ENCODE measurements at regions not wholly inside any gene's neighbourhood (a gene's known extent, or its start where the extent isn't known, plus 50 kb on each side); places are given as distances from the start of the nearest gene placed in this dataset.
A peak's percentile ranks its signal among the peaks of the same experiment; 100 is the strongest.

DNA sequence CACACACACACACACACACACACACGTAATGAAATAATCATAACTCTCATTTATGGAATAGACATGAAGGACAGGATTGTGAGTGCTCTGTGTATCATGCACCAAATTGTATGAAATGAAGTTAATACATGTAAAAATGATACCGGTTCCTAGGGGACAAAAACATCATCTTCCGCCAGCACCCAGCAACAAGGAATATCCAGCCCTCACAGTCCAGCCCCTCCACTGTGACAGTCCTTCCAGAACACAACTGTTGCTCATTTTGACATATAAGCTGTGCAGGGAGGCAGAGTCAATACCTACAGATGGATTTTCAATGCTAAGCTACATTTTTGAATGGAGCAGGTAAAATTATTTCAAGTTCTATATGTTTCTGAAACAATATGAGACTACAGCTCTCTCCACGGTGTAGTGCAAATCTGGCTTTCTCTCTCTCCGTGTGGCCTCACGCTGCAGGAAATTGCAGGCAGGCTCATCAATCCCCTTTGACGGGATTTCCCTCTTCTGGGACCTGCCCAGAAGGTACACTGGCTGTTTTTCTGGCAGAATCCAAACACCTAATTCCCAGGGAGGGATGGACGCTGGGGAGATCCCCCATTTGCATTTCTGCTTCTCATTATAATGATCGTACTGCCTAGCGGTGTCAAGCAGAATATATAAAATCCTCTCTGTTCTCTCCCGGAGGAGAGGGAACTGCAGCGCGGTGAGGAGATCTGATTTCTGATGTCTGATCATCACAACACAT is 494.0 kb downstream of the LIG4 start:
- peak overlapping the region; percentile 31 for H2AK5ac ChIP-seq (ENCODE audit: insufficient read length, low read length)
- no peak overlapping the region for H2BK20ac ChIP-seq (ENCODE audit: low read depth, low read length, poor library complexity, severe bottlenecking)
- no peak overlapping the region for H3K27ac ChIP-seq (ENCODE audit: insufficient read length, low read depth, low read length)
- peaks cover 6 to 7% of the 10 kb centered on the region in 2 experiments for H3K4me1 Mint-ChIP-seq
- WGBS (ENCODE audit: extremely low coverage, insufficient read length, low lambda C conversion rate), result no CpG with 5 or more reads among the region's 13 CpGs
- H3K9me3 ChIP-seq (ENCODE audit: control insufficient read depth, low read depth, low read length), result no peaks in the 10 kb centered on the region
- no peak for DNase-seq
- H3K9ac ChIP-seq (ENCODE audit: extremely low read depth, insufficient read length, low read length), result no peak overlapping the region
- H3K23me2 ChIP-seq (ENCODE audit: insufficient read length, low read depth, low read length, poor library complexity, severe bottlenecking), result no peaks in the 10 kb centered on the region
- no peaks in the 10 kb centered on the region for H4K20me1 ChIP-seq (ENCODE audit: control insufficient read depth, insufficient read depth, insufficient read length)
- no peaks in the 10 kb centered on the region for H3K79me1 ChIP-seq (ENCODE audit: insufficient read depth, low read depth, low read length, poor library complexity, severe bottlenecking)
- H2BK120ac ChIP-seq (ENCODE audit: low read depth, low read length, poor library complexity, severe bottlenecking), result no peak overlapping the region
- no peak overlapping the region for H3T11ph ChIP-seq (ENCODE audit: low read length)
- no peak overlapping the region for H3K4me2 ChIP-seq (ENCODE audit: insufficient read depth, insufficient read length, low read length)
- TF ChIP-seq, protein P1, sequence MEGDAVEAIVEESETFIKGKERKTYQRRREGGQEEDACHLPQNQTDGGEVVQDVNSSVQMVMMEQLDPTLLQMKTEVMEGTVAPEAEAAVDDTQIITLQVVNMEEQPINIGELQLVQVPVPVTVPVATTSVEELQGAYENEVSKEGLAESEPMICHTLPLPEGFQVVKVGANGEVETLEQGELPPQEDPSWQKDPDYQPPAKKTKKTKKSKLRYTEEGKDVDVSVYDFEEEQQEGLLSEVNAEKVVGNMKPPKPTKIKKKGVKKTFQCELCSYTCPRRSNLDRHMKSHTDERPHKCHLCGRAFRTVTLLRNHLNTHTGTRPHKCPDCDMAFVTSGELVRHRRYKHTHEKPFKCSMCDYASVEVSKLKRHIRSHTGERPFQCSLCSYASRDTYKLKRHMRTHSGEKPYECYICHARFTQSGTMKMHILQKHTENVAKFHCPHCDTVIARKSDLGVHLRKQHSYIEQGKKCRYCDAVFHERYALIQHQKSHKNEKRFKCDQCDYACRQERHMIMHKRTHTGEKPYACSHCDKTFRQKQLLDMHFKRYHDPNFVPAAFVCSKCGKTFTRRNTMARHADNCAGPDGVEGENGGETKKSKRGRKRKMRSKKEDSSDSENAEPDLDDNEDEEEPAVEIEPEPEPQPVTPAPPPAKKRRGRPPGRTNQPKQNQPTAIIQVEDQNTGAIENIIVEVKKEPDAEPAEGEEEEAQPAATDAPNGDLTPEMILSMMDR (conservative IDR thresholded peaks at IDR 0.05), result no peak
- no peak overlapping the region for H3K4me3 Mint-ChIP-seq
- H3K9me3 Mint-ChIP-seq, result no peaks in the 10 kb centered on the region
- no peak overlapping the region for H4K5ac ChIP-seq (ENCODE audit: insufficient read length, low read depth, low read length)
- no peak overlapping the region for H3K18ac ChIP-seq (ENCODE audit: insufficient read length, low read depth, low read length)
- no peak overlapping the region for H3K56ac ChIP-seq (ENCODE audit: insufficient read length, low read depth, low read length)
- H3K4ac ChIP-seq (ENCODE audit: low read depth, low read length), result no peak overlapping the region
- H4K8ac ChIP-seq (replicated peaks; ENCODE audit: insufficient read length, low read depth, low read length), result no peak overlapping the region
- H2AFZ ChIP-seq (ENCODE audit: low read length), result no peak overlapping the region
- no peak overlapping the region for H2BK5ac ChIP-seq (ENCODE audit: insufficient read length, low read length)
- H3K27me3 ChIP-seq (ENCODE audit: insufficient read depth, low read length), result no peaks in the 10 kb centered on the region
- peak overlapping the region in 2 of 3 experiments; percentile 61 to 72; a peak in 3 of 7 replicates for H3K27ac Mint-ChIP-seq
- no peaks in the 10 kb centered on the region for H3K36me3 Mint-ChIP-seq (ENCODE audit: insufficient read depth in 1 of 3, low read depth in 3 of 3)
- H3K79me2 ChIP-seq (ENCODE audit: insufficient read depth, low read length), result no peaks in the 10 kb centered on the region
- no peak overlapping the region for H3K23ac ChIP-seq (ENCODE audit: insufficient read length, low read depth, low read length)
- H2BK15ac ChIP-seq (ENCODE audit: low read depth, low read length), result no peak overlapping the region
- H3K4me1 ChIP-seq (ENCODE audit: insufficient read depth, low read length), result no peaks in the 10 kb centered on the region
- H3K14ac ChIP-seq (ENCODE audit: insufficient read depth, low read length), result no peak overlapping the region
- no peak overlapping the region for H4K91ac ChIP-seq (ENCODE audit: insufficient read length, low read depth, low read length)
- H2BK12ac ChIP-seq (ENCODE audit: insufficient read length, low read depth, low read length), result no peak overlapping the region
- H3K27me3 Mint-ChIP-seq (ENCODE audit: low read depth), result no peaks in the 10 kb centered on the region

All from H9 (cell line).